Activated T-helper 2 cell treated with anti-CD3 and anti-CD28 coated beads, Interferon-gamma antibody, Interleukin-2, Interleukin-4, amounts not matched to agents 10 μg/mL and 5 μg/mL and 100 μg/mL, durations not matched to agents 14 hours and 24 hours and 36 hours (primary cell): ENCODE measurements at regions not wholly inside any gene's neighbourhood (a gene's known extent, or its start where the extent isn't known, plus 50 kb on each side); places are given as distances from the start of the nearest gene placed in this dataset.

ENCODE experiments used
- DNase-seq: peaks from one replicate; pipeline ENCODE4 v3.0.0; 2021; ENCODE audit warnings: low spot score
- H3K27ac Mint-ChIP-seq: one replicate; pipeline ENCODE4 v1.8.0; 2021; ENCODE audit warnings: mixed read lengths
- H3K27me3 Mint-ChIP-seq: one replicate; pipeline ENCODE4 v1.8.0; 2021; ENCODE audit warnings: low read depth, mixed read lengths
- H3K36me3 Mint-ChIP-seq: one replicate; pipeline ENCODE4 v1.8.0; 2021; ENCODE audit warnings: low read depth, mixed read lengths
- H3K4me1 Mint-ChIP-seq: one replicate; pipeline ENCODE4 v1.8.0; 2021; ENCODE audit warnings: low read depth, mixed read lengths
- H3K4me3 Mint-ChIP-seq: one replicate; pipeline ENCODE4 v1.8.0; 2021; ENCODE audit warnings: low read depth, mild to moderate bottlenecking, moderate library complexity, mixed read lengths
- H3K9me3 Mint-ChIP-seq: one replicate; pipeline ENCODE4 v1.8.0; 2021; ENCODE audit warnings: mixed read lengths
- intact Hi-C: fragments of 100-400 bp; cut with micrococcal nuclease; formaldehyde crosslinking; loops from one replicate; pipeline ENCODE4 v1.15.1; 2023

GRCh38 chr15:96878129-96878528 lies 547.6 kb downstream of the NR2F2 start:
- Mint-ChIP-seq H3K4me1 (no peaks in the 10 kb centered on the region), H3K9me3 (peaks cover 16% of the 10 kb centered on the region), H3K4me3 (no peak overlapping the region), H3K27me3 (no peaks in the 10 kb centered on the region), H3K36me3 (no peaks in the 10 kb centered on the region), H3K27ac (no peak overlapping the region)
- DNase-seq, result no peak
- intact Hi-C loops, result no loop called here

GRCh38 chr15:96882121-96882772 lies 551.7 kb downstream of the NR2F2 start:
- Mint-ChIP-seq H3K4me3 (no peak overlapping the region), H3K4me1 (no peaks in the 10 kb centered on the region), H3K27me3 (no peaks in the 10 kb centered on the region), H3K27ac (no peak overlapping the region), H3K36me3 (no peaks in the 10 kb centered on the region), H3K9me3 (peaks cover 5% of the 10 kb centered on the region)
- intact Hi-C loops, result no loop called here
- DNase-seq, result no peak

- Mint-ChIP-seq H3K9me3 (peaks cover 5% of the 10 kb centered on the region), H3K4me3 (no peak overlapping the region), H3K27ac (no peak overlapping the region), H3K27me3 (no peaks in the 10 kb centered on the region), H3K4me1 (peaks cover 6% of the 10 kb centered on the region), H3K36me3 (no peaks in the 10 kb centered on the region)
- intact Hi-C loops, result no loop called here
- no peak for DNase-seq
Observed at GRCh38 chr15:96887730-96888129, 557.2 kb downstream of the NR2F2 start.

- no peaks in the 10 kb centered on the region for H3K27me3 Mint-ChIP-seq
- no peak for DNase-seq
- H3K4me3 Mint-ChIP-seq, result no peak overlapping the region
- peaks cover 5% of the 10 kb centered on the region for H3K9me3 Mint-ChIP-seq
- intact Hi-C loops, result no loop called here
- peaks cover 6% of the 10 kb centered on the region for H3K4me1 Mint-ChIP-seq
- no peak overlapping the region for H3K27ac Mint-ChIP-seq
- no peaks in the 10 kb centered on the region for H3K36me3 Mint-ChIP-seq
Observed at GRCh38 chr15:96888764-96889163, 558.3 kb downstream of the NR2F2 start.

GRCh38 chr15:96889734-96890480 lies 559.4 kb downstream of the NR2F2 start:
- peaks cover 5% of the 10 kb centered on the region for H3K9me3 Mint-ChIP-seq
- peaks cover 6% of the 10 kb centered on the region for H3K4me1 Mint-ChIP-seq
- peak overlapping the region; percentile 29 for H3K27ac Mint-ChIP-seq
- no peak for DNase-seq
- H3K4me3 Mint-ChIP-seq, result peak overlapping the region; percentile 66
- no peaks in the 10 kb centered on the region for H3K36me3 Mint-ChIP-seq
- H3K27me3 Mint-ChIP-seq, result no peaks in the 10 kb centered on the region
- intact Hi-C loops, result no loop called here

- intact Hi-C loops, result no loop called here
Observed at GRCh38 chr15:96891046-96891445, 560.5 kb downstream of the NR2F2 start.

GRCh38 chr15:96893159-96893906 lies 562.8 kb downstream of the NR2F2 start:
- Mint-ChIP-seq H3K9me3 (no peaks in the 10 kb centered on the region), H3K4me3 (no peak overlapping the region), H3K27ac (no peak overlapping the region), H3K27me3 (no peaks in the 10 kb centered on the region), H3K36me3 (no peaks in the 10 kb centered on the region), H3K4me1 (peaks cover 6% of the 10 kb centered on the region)
- intact Hi-C loops, result no loop called here
- no peak for DNase-seq

More at GRCh38 chr15:96891046-96891445, 560.5 kb downstream of the NR2F2 start:
- H3K27ac Mint-ChIP-seq, result no peak overlapping the region
- no peaks in the 10 kb centered on the region for H3K36me3 Mint-ChIP-seq
- H3K9me3 Mint-ChIP-seq, result no peaks in the 10 kb centered on the region
- no peak for DNase-seq
- peaks cover 6% of the 10 kb centered on the region for H3K4me1 Mint-ChIP-seq
- H3K27me3 Mint-ChIP-seq, result no peaks in the 10 kb centered on the region
- no peak overlapping the region for H3K4me3 Mint-ChIP-seq

GRCh38 chr15:96894659-96895058 lies 564.2 kb downstream of the NR2F2 start:
- no peak overlapping the region for H3K4me3 Mint-ChIP-seq
- no peak for DNase-seq
- intact Hi-C loops, result no loop called here
- H3K4me1 Mint-ChIP-seq, result peaks cover 6% of the 10 kb centered on the region
- H3K9me3 Mint-ChIP-seq, result no peaks in the 10 kb centered on the region
- no peaks in the 10 kb centered on the region for H3K36me3 Mint-ChIP-seq
- H3K27me3 Mint-ChIP-seq, result no peaks in the 10 kb centered on the region
- H3K27ac Mint-ChIP-seq, result no peak overlapping the region

- DNase-seq, result no peak
- Mint-ChIP-seq H3K4me1 (no peaks in the 10 kb centered on the region), H3K36me3 (no peaks in the 10 kb centered on the region), H3K4me3 (no peak overlapping the region), H3K9me3 (peaks cover 11% of the 10 kb centered on the region), H3K27ac (no peak overlapping the region), H3K27me3 (no peaks in the 10 kb centered on the region)
- intact Hi-C loops, result no loop called here
Observed at GRCh38 chr15:96896766-96897165, 566.3 kb downstream of the NR2F2 start.

- H3K9me3 Mint-ChIP-seq, result peaks cover 54% of the 10 kb centered on the region
- H3K36me3 Mint-ChIP-seq, result no peaks in the 10 kb centered on the region
- intact Hi-C loops, result no loop called here
- no peaks in the 10 kb centered on the region for H3K4me1 Mint-ChIP-seq
- no peak overlapping the region for H3K4me3 Mint-ChIP-seq
- no peaks in the 10 kb centered on the region for H3K27me3 Mint-ChIP-seq
- H3K27ac Mint-ChIP-seq, result no peak overlapping the region
- no peak for DNase-seq
Observed at GRCh38 chr15:96914081-96914480, 583.6 kb downstream of the NR2F2 start.

- no peaks in the 10 kb centered on the region for H3K4me1 Mint-ChIP-seq
- H3K27ac Mint-ChIP-seq, result no peak overlapping the region
- no peaks in the 10 kb centered on the region for H3K36me3 Mint-ChIP-seq
- peaks cover 55% of the 10 kb centered on the region for H3K9me3 Mint-ChIP-seq
- H3K27me3 Mint-ChIP-seq, result no peaks in the 10 kb centered on the region
- intact Hi-C loops, result no loop called here
- H3K4me3 Mint-ChIP-seq, result no peak overlapping the region
- no peak for DNase-seq
Observed at GRCh38 chr15:96916750-96917149, 586.2 kb downstream of the NR2F2 start.

GRCh38 chr15:96924570-96924969 lies 594.1 kb downstream of the NR2F2 start:
- Mint-ChIP-seq H3K9me3 (peaks cover 14% of the 10 kb centered on the region), H3K27ac (no peak overlapping the region), H3K4me3 (no peak overlapping the region), H3K36me3 (no peaks in the 10 kb centered on the region), H3K4me1 (no peaks in the 10 kb centered on the region), H3K27me3 (no peaks in the 10 kb centered on the region)
- intact Hi-C loops, result no loop called here
- no peak for DNase-seq
